Tibial artery (tissue), 4 donors: ENCODE measurements at regions not wholly inside any gene's neighbourhood (a gene's known extent, or its start where the extent isn't known, plus 50 kb on each side); places are given as distances from the start of the nearest gene placed in this dataset.

Source experiments
- DNase-seq, 2 donors: peaks; one replicate each; pipeline ENCODE4 v3.0.0-alpha.2; 2019
- H3K27ac ChIP-seq, 2 donors: fragments of 200-600 bp; sonication (generic) in 1 of 2; 1 replicate in 1 of 2; 2 replicates in 1 of 2; pipeline ENCODE4 v1.5.1; 2018 to 2019; ENCODE audit warnings: mild to moderate bottlenecking in 1 of 2
- H3K27me3 ChIP-seq, 2 donors: fragments of 200-600 bp; sonication (generic) in 1 of 2; one replicate each; pipeline versions ENCODE4 v1.5.1 to v1.6.0; 2016 to 2019
- H3K36me3 ChIP-seq, 3 donors: fragments of 200-600 bp; sonication (generic) in 2 of 3; one replicate each; pipeline ENCODE4 v1.5.1; 2016 to 2019; ENCODE audit warnings: mild to moderate bottlenecking in 2 of 3
- H3K4me1 ChIP-seq, 4 donors: fragments of 200-600 bp; sonication (generic) in 2 of 4; 1 replicate in 3 of 4; 2 replicates in 1 of 4; pipeline ENCODE4 v1.5.1; 2016 to 2019
- H3K4me3 ChIP-seq, 2 donors: fragments of 200-600 bp; sonication (generic) in 1 of 2; 1 replicate in 1 of 2; 2 replicates in 1 of 2; pipeline ENCODE4 v1.5.1; 2018 to 2019; ENCODE audit warnings: mild to moderate bottlenecking in 2 of 2
- H3K9me3 ChIP-seq, 3 donors: fragments of 200-600 bp; sonication (generic) in 1 of 3; one replicate each; pipeline ENCODE4 v1.5.1; 2016 to 2019
- CTCF ChIP-seq, 2 experiments: fragments of 200-600 bp in 1 of 2; fragments of 450-650 bp in 1 of 2; IDR thresholded peaks; one replicate each; pipeline ENCODE4 v1.5.1; 2017 to 2019; ENCODE audit warnings: antibody characterized with exemption in 2 of 2, mild to moderate bottlenecking in 1 of 2, moderate library complexity in 1 of 2
- intact Hi-C: fragments of 100-400 bp; cut with DNase I; formaldehyde crosslinking; loops from one replicate; pipeline ENCODE4 v1.15.0; 2023; ENCODE audit warnings: low total_unique reads

- intact Hi-C loops: no loop called here
- no peak for TF ChIP-seq CTCF (IDR thresholded peaks at IDR 0.05)
- H3K4me1 ChIP-seq: no peaks in the 10 kb centered on the region
- no peak overlapping the region for H3K4me3 ChIP-seq
- H3K27ac ChIP-seq: no peak overlapping the region
- no peaks in the 10 kb centered on the region for H3K27me3 ChIP-seq
- H3K9me3 ChIP-seq: no peaks in the 10 kb centered on the region
- no peak for DNase-seq
- H3K36me3 ChIP-seq: no peaks in the 10 kb centered on the region
These were observed 57.3 kb upstream of the SMIM30 start for GRCh38 chr7:113175525-113176104.

- Histone ChIP-seq H3K27me3 (no peaks in the 10 kb centered on the region), H3K9me3 (no peaks in the 10 kb centered on the region), H3K4me3 (no peak overlapping the region), H3K36me3 (no peaks in the 10 kb centered on the region), H3K27ac (no peak overlapping the region), H3K4me1 (no peaks in the 10 kb centered on the region)
- no peak for DNase-seq
- no peak for TF ChIP-seq CTCF (IDR thresholded peaks at IDR 0.05)
- intact Hi-C loops: no loop called here
These were observed 54.4 kb upstream of the SMIM30 start for GRCh38 chr7:113172726-113173125.

- DNase-seq: no peak
- Histone ChIP-seq H3K27ac (no peak overlapping the region), H3K4me3 (no peak overlapping the region), H3K36me3 (no peaks in the 10 kb centered on the region), H3K27me3 (no peaks in the 10 kb centered on the region), H3K4me1 (no peaks in the 10 kb centered on the region), H3K9me3 (no peaks in the 10 kb centered on the region)
- intact Hi-C loops: no loop called here
- TF ChIP-seq CTCF (IDR thresholded peaks at IDR 0.05): no peak
These were observed 52.2 kb upstream of the SMIM30 start for GRCh38 chr7:113170591-113170990.
